22Rv1 (cell line): ENCODE measurements at regions not wholly inside any gene's neighbourhood (a gene's known extent, or its start where the extent isn't known, plus 50 kb on each side); places are given as distances from the start of the nearest gene placed in this dataset.

ENCODE experiments used
- H3K27ac ChIP-seq: fragments of 450-650 bp; 2 replicates; pipeline ENCODE4 v1.5.1; 2017
- ZFX ChIP-seq: fragments of 450-650 bp; IDR thresholded peaks from 2 replicates; pipeline ENCODE4 v1.6.1; 2017; ENCODE audit warnings: antibody characterized with exemption, borderline replicate concordance
- TF ChIP-seq, protein P1 (sequence below): fragments of 450-650 bp; IDR thresholded peaks from 2 replicates; pipeline ENCODE4 v1.5.1; 2017; ENCODE audit warnings: mild to moderate bottlenecking

- TF ChIP-seq, protein P1, sequence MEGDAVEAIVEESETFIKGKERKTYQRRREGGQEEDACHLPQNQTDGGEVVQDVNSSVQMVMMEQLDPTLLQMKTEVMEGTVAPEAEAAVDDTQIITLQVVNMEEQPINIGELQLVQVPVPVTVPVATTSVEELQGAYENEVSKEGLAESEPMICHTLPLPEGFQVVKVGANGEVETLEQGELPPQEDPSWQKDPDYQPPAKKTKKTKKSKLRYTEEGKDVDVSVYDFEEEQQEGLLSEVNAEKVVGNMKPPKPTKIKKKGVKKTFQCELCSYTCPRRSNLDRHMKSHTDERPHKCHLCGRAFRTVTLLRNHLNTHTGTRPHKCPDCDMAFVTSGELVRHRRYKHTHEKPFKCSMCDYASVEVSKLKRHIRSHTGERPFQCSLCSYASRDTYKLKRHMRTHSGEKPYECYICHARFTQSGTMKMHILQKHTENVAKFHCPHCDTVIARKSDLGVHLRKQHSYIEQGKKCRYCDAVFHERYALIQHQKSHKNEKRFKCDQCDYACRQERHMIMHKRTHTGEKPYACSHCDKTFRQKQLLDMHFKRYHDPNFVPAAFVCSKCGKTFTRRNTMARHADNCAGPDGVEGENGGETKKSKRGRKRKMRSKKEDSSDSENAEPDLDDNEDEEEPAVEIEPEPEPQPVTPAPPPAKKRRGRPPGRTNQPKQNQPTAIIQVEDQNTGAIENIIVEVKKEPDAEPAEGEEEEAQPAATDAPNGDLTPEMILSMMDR, result no peak
- TF ChIP-seq ZFX, result no peak
- H3K27ac ChIP-seq, result no peak overlapping the region
Observed at GRCh38 chr3:152696962-152697361, 138.0 kb upstream of the P2RY1 start.

GRCh38 chr3:152703245-152703890 lies 131.6 kb upstream of the P2RY1 start:
- H3K27ac ChIP-seq, result no peak overlapping the region
- TF ChIP-seq ZFX, result no peak
- TF ChIP-seq, protein P1, result no peak

DNA sequence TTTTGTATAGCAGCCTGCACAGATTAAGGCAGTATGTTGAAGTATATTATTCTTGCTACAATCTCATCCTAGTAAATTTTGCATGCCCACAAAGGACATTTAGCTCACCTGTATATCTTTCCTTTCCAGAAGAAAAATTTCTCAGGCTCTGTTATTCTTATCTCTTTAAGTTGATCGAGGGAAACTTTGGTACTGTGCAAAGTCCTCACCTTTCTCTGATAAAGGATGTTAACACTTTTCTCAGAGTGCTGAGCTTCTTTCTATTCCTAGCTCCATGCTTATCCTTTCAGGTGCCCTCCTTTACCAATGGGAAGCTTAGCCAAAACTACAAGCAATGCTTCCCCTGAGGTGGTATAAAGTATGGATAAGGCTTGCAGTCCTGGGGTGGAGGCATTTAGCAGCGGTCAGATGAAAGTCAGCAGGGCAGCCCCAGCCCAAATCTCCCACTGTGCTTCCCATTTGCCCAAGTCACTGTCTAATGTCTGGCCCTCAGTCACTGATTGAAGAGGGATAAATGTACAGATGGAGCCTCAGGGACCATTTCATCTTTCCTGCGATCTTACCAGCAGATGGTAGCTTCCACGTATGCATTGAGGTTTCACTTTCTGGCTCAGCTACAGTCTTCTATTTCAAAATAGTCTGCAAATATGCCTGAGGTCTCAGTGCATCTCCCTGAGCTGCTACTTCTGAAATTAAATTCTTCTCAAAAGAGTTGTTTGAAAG lies 127.8 kb upstream of the P2RY1 start:
- no peak overlapping the region for H3K27ac ChIP-seq
- TF ChIP-seq, protein P1, result no peak
- TF ChIP-seq ZFX, result no peak

GRCh38 chr3:152709659-152710058 lies 125.3 kb upstream of the P2RY1 start:
- no peak overlapping the region for H3K27ac ChIP-seq
- TF ChIP-seq, protein P1, result no peak

DNA sequence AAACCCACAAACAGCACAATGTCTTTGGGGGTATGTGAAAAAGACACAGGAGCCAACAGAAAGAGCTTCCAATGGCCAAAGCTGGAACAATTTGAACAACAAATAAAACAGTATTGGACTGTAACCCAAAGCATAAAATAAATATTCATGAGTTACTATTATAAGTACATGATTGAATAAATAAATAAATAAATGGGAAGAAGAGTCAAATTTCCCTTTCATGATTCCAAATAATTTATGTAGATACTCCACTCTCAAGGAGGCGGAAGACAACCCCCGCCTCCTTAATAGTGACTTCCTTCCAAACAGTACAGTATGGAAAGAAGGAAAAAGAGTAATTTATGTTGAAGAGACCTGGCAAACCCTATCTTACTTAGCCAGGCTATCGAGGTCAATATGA lies 124.4 kb upstream of the P2RY1 start:
- no peak overlapping the region for H3K27ac ChIP-seq
- no peak for TF ChIP-seq ZFX
- TF ChIP-seq, protein P1, result no peak

GRCh38 chr3:152713989-152714388 lies 120.9 kb upstream of the P2RY1 start:
- no peak overlapping the region for H3K27ac ChIP-seq
- TF ChIP-seq, protein P1, result no peak
- no peak for TF ChIP-seq ZFX

- H3K27ac ChIP-seq, result no peak overlapping the region
- TF ChIP-seq, protein P1, result no peak
- no peak for TF ChIP-seq ZFX
Observed at GRCh38 chr3:152714507-152714906, 120.4 kb upstream of the P2RY1 start.
